K562 (cell line): ENCODE measurements at regions not wholly inside any gene's neighbourhood (a gene's known extent, or its start where the extent isn't known, plus 50 kb on each side); places are given as distances from the start of the nearest gene placed in this dataset.

Experiments
- ETS1 ChIP-seq: conservative IDR thresholded peaks from 2 replicates; pipeline ENCODE4 v1.6.1; 2011; ENCODE audit warnings: low read depth, mild to moderate bottlenecking, low read length; ENCODE audit not compliant: control insufficient read depth
- MTA2 ChIP-seq: fragments of 450-650 bp; IDR thresholded peaks from 2 replicates; pipeline ENCODE4 v1.6.1; 2016; ENCODE audit warnings: low read depth
- TARDBP ChIP-seq: fragments of 450-650 bp; IDR thresholded peaks from 2 replicates; pipeline ENCODE4 v1.6.1; 2016
- ZNF280B ChIP-seq: fragments of 250-450 bp; sonication (Bioruptor Pico); IDR thresholded peaks from 2 replicates; pipeline ENCODE4 v1.5.1; 2021; ENCODE audit warnings: mild to moderate bottlenecking

- TF ChIP-seq ETS1, result no peak
- TF ChIP-seq ZNF280B (CRISPR knock-in tag), result no peak
- no peak for TF ChIP-seq MTA2
- TF ChIP-seq TARDBP, result no peak
These were observed 219.0 kb upstream of the TPM1 start for GRCh38 chr15:62823561-62823960.
